SK-N-SH (cell line): ENCODE measurements at regions not wholly inside any gene's neighbourhood (a gene's known extent, or its start where the extent isn't known, plus 50 kb on each side); places are given as distances from the start of the nearest gene placed in this dataset.

Source experiments
- CTCF ChIA-PET: fragments of 300-600, 350-600 bp; formaldehyde crosslinking; extraction: SDS; loops from one replicate; lab custom pipeline; 2021; lab: Yijun Ruan, JAX
- POLR2A ChIA-PET: fragments of 350-600 bp; sonication (Branson Sonifier 250); formaldehyde crosslinking; extraction: SDS; loops from one replicate; lab custom pipeline; 2020; ENCODE audit warnings: antibody characterized with exemption, inconsistent platforms; lab: Yijun Ruan, JAX
- DNase-seq: peaks from one replicate; pipeline ENCODE4 v3.0.0; 2012
- H2AFZ ChIP-seq: fragments of 200-600 bp; sonication (generic); 2 replicates; pipeline ENCODE4 v1.8.1; 2016; ENCODE audit warnings: antibody characterized with exemption, mild to moderate bottlenecking, low read depth
- H3F3A ChIP-seq: fragments of 200-600 bp; sonication (generic); replicated peaks from 2 replicates; pipeline ENCODE3; 2016; ENCODE audit warnings: antibody characterized with exemption, mild to moderate bottlenecking; ENCODE audit not compliant: insufficient read depth
- H3K27ac ChIP-seq, 2 experiments: fragments of 200-500 bp in 1 of 2; fragments of 200-600 bp in 1 of 2; sonication (Bioruptor generic) in 1 of 2; sonication (generic), shearing (Covaris generic) in 1 of 2; 2 replicates each; pipeline versions ENCODE4 v1.5.1 to v1.6.1; 2014 to 2016; ENCODE audit warnings: low read depth in 2 of 2, inconsistent platforms in 1 of 2, low read length in 1 of 2, mild to moderate bottlenecking in 1 of 2, mixed read lengths in 1 of 2
- H3K27me3 ChIP-seq: fragments of 200-600 bp; sonication (generic), shearing (Covaris generic); 2 replicates; pipeline ENCODE4 v1.6.1; 2016; ENCODE audit warnings: mixed run types; ENCODE audit not compliant: insufficient read depth
- H3K36me3 ChIP-seq, 2 experiments: fragments of 200-500 bp in 1 of 2; fragments of 200-600 bp in 1 of 2; sonication (Bioruptor generic) in 1 of 2; sonication (generic) in 1 of 2; replicated peaks in 1 of 2; 2 replicates each; pipeline versions ENCODE3 to v1.5.1; 2014 to 2016; ENCODE audit warnings: low read length in 1 of 2, mild to moderate bottlenecking in 1 of 2; ENCODE audit not compliant: insufficient read depth in 2 of 2, control insufficient read depth in 1 of 2
- H3K4me1 ChIP-seq, 2 experiments: fragments of 200-500 bp in 1 of 2; fragments of 200-600 bp in 1 of 2; sonication (Bioruptor generic) in 1 of 2; sonication (generic), shearing (Covaris generic) in 1 of 2; 2 replicates each; pipeline versions ENCODE4 v1.5.1 to v1.6.1; 2014 to 2016; ENCODE audit warnings: low read depth in 1 of 2, low read length in 1 of 2, mixed run types in 1 of 2; ENCODE audit not compliant: insufficient read depth in 2 of 2, control insufficient read depth in 1 of 2
- H3K4me2 ChIP-seq: fragments of 200-600 bp; sonication (generic), shearing (Covaris generic); 2 replicates; pipeline ENCODE4 v1.6.1; 2017; ENCODE audit warnings: mixed run types
- H3K4me3 ChIP-seq, 2 experiments: fragments of 200-500 bp in 1 of 2; fragments of 200-600 bp in 1 of 2; sonication (Bioruptor generic) in 1 of 2; sonication (generic), shearing (Covaris generic) in 1 of 2; 2 replicates each; pipeline versions ENCODE4 v1.5.1 to v1.8.1; 2014 to 2016; ENCODE audit warnings: low read depth in 2 of 2, inconsistent platforms in 1 of 2, low read length in 1 of 2, mild to moderate bottlenecking in 1 of 2, mixed read lengths in 1 of 2, moderate library complexity in 1 of 2
- H3K79me2 ChIP-seq: fragments of 200-600 bp; sonication (generic); 2 replicates; pipeline ENCODE4 v1.8.1; 2017; ENCODE audit warnings: mild to moderate bottlenecking; ENCODE audit not compliant: insufficient read depth
- H3K9ac ChIP-seq: fragments of 200-600 bp; sonication (generic); 2 replicates; pipeline ENCODE4 v1.6.1; 2017; ENCODE audit warnings: mixed run types
- H3K9me2 ChIP-seq: fragments of 200-600 bp; sonication (generic); 2 replicates; pipeline ENCODE4 v1.6.1; 2017; ENCODE audit warnings: mixed run types
- H3K9me3 ChIP-seq: fragments of 200-600 bp; sonication (generic); 2 replicates; pipeline ENCODE4 v1.6.1; 2017; ENCODE audit warnings: mixed run types, mild to moderate bottlenecking, moderate library complexity
- H4K20me1 ChIP-seq: fragments of 200-600 bp; sonication (generic); 2 replicates; pipeline ENCODE4 v1.6.1; 2017; ENCODE audit warnings: mild to moderate bottlenecking, mixed run types; ENCODE audit not compliant: insufficient read depth
- CHD2 ChIP-seq: fragments of 150-350 bp; IDR thresholded peaks from 2 replicates; pipeline ENCODE4 v1.6.1; 2018; ENCODE audit warnings: low read length; ENCODE audit not compliant: partially characterized antibody
- CTCF ChIP-seq: fragments of 200-600 bp; sonication (generic); IDR thresholded peaks from 2 replicates; pipeline ENCODE4 v1.6.1; 2017; ENCODE audit warnings: antibody characterized with exemption, mild to moderate bottlenecking, moderate library complexity
- ELF1 ChIP-seq: IDR thresholded peaks from 2 replicates; pipeline ENCODE4 v1.4.0; 2012
- EP300 ChIP-seq, 2 experiments: IDR thresholded peaks; 2 replicates each; pipeline versions ENCODE4 v1.4.0 to v1.6.1; 2012; ENCODE audit warnings: borderline replicate concordance in 1 of 2, low read depth in 1 of 2, low read length in 1 of 2
- EZH2phosphoT487 ChIP-seq: fragments of 200-600 bp; sonication (generic); IDR thresholded peaks from 2 replicates; pipeline ENCODE4 v1.6.1; 2017; ENCODE audit warnings: low read depth, mixed run types, mild to moderate bottlenecking, antibody characterized with exemption, moderate library complexity, borderline replicate concordance
- FOSL2 ChIP-seq: IDR thresholded peaks from 2 replicates; pipeline ENCODE4 v1.4.0; 2012; ENCODE audit warnings: low read depth, mild to moderate bottlenecking, moderate library complexity, borderline replicate concordance
- FOXM1 ChIP-seq: IDR thresholded peaks from 2 replicates; pipeline ENCODE4 v1.4.0; 2012; ENCODE audit warnings: low read depth, mild to moderate bottlenecking
- GABPA ChIP-seq: IDR thresholded peaks from 2 replicates; pipeline ENCODE4 v1.4.0; 2012; ENCODE audit warnings: low read depth, mild to moderate bottlenecking
- JUND ChIP-seq: IDR thresholded peaks from 2 replicates; pipeline ENCODE4 v1.4.0; 2012
- MEF2A ChIP-seq: IDR thresholded peaks from 2 replicates; pipeline ENCODE4 v1.4.0; 2012; ENCODE audit warnings: low read depth, borderline replicate concordance
- MXI1 ChIP-seq: IDR thresholded peaks from 2 replicates; pipeline ENCODE4 v1.6.1; 2012; ENCODE audit warnings: mild to moderate bottlenecking, low read depth, low read length, improper control_type of control experiment
- NFIC ChIP-seq: IDR thresholded peaks from 2 replicates; pipeline ENCODE4 v1.4.0; 2012; ENCODE audit warnings: borderline replicate concordance
- NRF1 ChIP-seq: IDR thresholded peaks from 2 replicates; pipeline ENCODE4 v1.6.1; 2012; ENCODE audit warnings: low read depth, mild to moderate bottlenecking, low read length
- POLR2AphosphoS5 ChIP-seq: IDR thresholded peaks from 2 replicates; pipeline ENCODE4 v1.6.1; 2012; ENCODE audit warnings: low read depth, low read length
- RAD21 ChIP-seq: IDR thresholded peaks from 2 replicates; pipeline ENCODE4 v1.6.1; 2012; ENCODE audit warnings: mild to moderate bottlenecking, low read length
- REST ChIP-seq: IDR thresholded peaks from 2 replicates; pipeline ENCODE4 v1.6.1; 2012; ENCODE audit warnings: mild to moderate bottlenecking, low read depth, low read length, moderate library complexity
- RFX5 ChIP-seq: IDR thresholded peaks from 2 replicates; pipeline ENCODE4 v1.6.1; 2012; ENCODE audit warnings: mild to moderate bottlenecking, improper control_type of control experiment, low read length
- RXRA ChIP-seq: IDR thresholded peaks from 2 replicates; pipeline ENCODE4 v1.4.0; 2012; ENCODE audit warnings: low read depth, mild to moderate bottlenecking, borderline replicate concordance
- TEAD4 ChIP-seq: IDR thresholded peaks from 2 replicates; pipeline ENCODE4 v1.4.0; 2012; ENCODE audit warnings: mild to moderate bottlenecking, borderline replicate concordance; ENCODE audit not compliant: insufficient read depth
- WGBS: methylation state at CpG from one replicate; pipeline ENCODE4 v1.1.6; 2017; ENCODE audit warnings: low lambda C conversion rate; 5-methylcytosine and 5-hydroxymethylcytosine counted together
- TF ChIP-seq, protein P1 (sequence below): IDR thresholded peaks from 2 replicates; pipeline ENCODE4 v1.4.0; 2012; ENCODE audit warnings: low read depth, borderline replicate concordance
- TF ChIP-seq, protein P2 (sequence below): fragments of 150-350 bp; IDR thresholded peaks from 2 replicates; pipeline ENCODE4 v1.6.1; 2017; ENCODE audit warnings: antibody characterized with exemption, low read length, low read depth, borderline replicate concordance
- TF ChIP-seq, protein P3 (sequence below): fragments of 150-350 bp; IDR thresholded peaks from 2 replicates; pipeline ENCODE4 v1.6.1; 2016; ENCODE audit warnings: mild to moderate bottlenecking, low read depth, low read length
- TF ChIP-seq, protein P4 (sequence below): IDR thresholded peaks from 2 replicates; pipeline ENCODE4 v1.4.0; 2012; ENCODE audit warnings: low read depth
- TF ChIP-seq, protein P5 (sequence below): IDR thresholded peaks from 2 replicates; pipeline ENCODE4 v1.4.0; 2012; ENCODE audit warnings: low read depth, borderline replicate concordance

DNA sequence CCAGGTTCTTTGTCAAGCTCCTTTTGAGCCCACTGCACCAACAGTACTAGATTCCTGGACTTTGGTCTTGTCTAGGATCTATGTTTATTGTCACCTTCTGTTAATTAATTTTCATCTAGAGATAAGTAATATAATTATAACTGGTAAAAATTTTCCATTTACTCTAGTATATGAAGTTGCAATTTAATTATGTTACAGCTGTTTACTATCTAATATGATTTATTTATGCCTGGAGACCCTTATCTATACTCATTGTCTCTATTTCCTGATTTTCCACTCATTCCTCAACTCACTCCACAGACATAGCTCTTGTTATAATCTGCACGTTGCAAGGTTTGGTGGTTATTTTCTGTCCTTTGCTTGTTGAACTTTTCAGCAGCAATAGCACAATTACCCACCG, 63.2 kb upstream of the PHF14 start:
- Histone ChIP-seq H3K4me3 (no peak overlapping the region), H3K9me2 (no peaks in the 10 kb centered on the region), H3K36me3 (no peaks in the 10 kb centered on the region), H3K79me2 (no peaks in the 10 kb centered on the region), H3K9ac (no peak overlapping the region), H4K20me1 (no peaks in the 10 kb centered on the region), H2AFZ (no peak overlapping the region), H3K4me2 (no peak overlapping the region), H3F3A (no peaks in the 10 kb centered on the region), H3K9me3 (no peaks in the 10 kb centered on the region), H3K4me1 (no peaks in the 10 kb centered on the region; a peak in 1 of 4 replicates), H3K27ac (no peak overlapping the region), H3K27me3 (no peaks in the 10 kb centered on the region)
- WGBS = 15% methylated on average over 2 of the region's 2 CpGs
- ChIA-PET CTCF (interaction anchor here (1.0 to 1.5 kb wide), 3 partner anchors 8 to 302 kb away, joined by 3 to 6 read pairs (median 3); no protein-coding TSS in a partner anchor), POLR2A (no interaction called here)
- DNase-seq = peak; percentile 29
- TF ChIP-seq ELF1 (no peak), NRF1 (no peak), RAD21 (no peak), JUND (no peak), EP300 (IDR thresholded peaks at IDR 0.05; ENCODE audit: borderline replicate concordance in 1 of 2, low read depth in 1 of 2, low read length in 1 of 2) (0 out of 4 replicates have a peak, but pooled peaks of 1 of the 2 experiments have one; percentile 12), FOXM1 (no peak), GABPA (no peak), RXRA (no peak), MEF2A (no peak), MXI1 (no peak), FOSL2 (no peak), NFIC (no peak), CTCF (no peak), EZH2phosphoT487 (no peak), TEAD4 (0 out of 2 replicates have a peak, but pooled peaks have one; percentile 34), CHD2 (peak; percentile 33), RFX5 (no peak), POLR2AphosphoS5 (no peak), REST (no peak)
- TF ChIP-seq, protein P1, sequence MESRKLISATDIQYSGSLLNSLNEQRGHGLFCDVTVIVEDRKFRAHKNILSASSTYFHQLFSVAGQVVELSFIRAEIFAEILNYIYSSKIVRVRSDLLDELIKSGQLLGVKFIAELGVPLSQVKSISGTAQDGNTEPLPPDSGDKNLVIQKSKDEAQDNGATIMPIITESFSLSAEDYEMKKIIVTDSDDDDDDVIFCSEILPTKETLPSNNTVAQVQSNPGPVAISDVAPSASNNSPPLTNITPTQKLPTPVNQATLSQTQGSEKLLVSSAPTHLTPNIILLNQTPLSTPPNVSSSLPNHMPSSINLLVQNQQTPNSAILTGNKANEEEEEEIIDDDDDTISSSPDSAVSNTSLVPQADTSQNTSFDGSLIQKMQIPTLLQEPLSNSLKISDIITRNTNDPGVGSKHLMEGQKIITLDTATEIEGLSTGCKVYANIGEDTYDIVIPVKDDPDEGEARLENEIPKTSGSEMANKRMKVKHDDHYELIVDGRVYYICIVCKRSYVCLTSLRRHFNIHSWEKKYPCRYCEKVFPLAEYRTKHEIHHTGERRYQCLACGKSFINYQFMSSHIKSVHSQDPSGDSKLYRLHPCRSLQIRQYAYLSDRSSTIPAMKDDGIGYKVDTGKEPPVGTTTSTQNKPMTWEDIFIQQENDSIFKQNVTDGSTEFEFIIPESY = no peak
- TF ChIP-seq, protein P2, sequence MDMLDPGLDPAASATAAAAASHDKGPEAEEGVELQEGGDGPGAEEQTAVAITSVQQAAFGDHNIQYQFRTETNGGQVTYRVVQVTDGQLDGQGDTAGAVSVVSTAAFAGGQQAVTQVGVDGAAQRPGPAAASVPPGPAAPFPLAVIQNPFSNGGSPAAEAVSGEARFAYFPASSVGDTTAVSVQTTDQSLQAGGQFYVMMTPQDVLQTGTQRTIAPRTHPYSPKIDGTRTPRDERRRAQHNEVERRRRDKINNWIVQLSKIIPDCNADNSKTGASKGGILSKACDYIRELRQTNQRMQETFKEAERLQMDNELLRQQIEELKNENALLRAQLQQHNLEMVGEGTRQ = no peak
- TF ChIP-seq, protein P3, sequence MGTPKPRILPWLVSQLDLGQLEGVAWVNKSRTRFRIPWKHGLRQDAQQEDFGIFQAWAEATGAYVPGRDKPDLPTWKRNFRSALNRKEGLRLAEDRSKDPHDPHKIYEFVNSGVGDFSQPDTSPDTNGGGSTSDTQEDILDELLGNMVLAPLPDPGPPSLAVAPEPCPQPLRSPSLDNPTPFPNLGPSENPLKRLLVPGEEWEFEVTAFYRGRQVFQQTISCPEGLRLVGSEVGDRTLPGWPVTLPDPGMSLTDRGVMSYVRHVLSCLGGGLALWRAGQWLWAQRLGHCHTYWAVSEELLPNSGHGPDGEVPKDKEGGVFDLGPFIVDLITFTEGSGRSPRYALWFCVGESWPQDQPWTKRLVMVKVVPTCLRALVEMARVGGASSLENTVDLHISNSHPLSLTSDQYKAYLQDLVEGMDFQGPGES = no peak
- TF ChIP-seq, protein P4, sequence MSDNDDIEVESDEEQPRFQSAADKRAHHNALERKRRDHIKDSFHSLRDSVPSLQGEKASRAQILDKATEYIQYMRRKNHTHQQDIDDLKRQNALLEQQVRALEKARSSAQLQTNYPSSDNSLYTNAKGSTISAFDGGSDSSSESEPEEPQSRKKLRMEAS = no peak
- TF ChIP-seq, protein P5, sequence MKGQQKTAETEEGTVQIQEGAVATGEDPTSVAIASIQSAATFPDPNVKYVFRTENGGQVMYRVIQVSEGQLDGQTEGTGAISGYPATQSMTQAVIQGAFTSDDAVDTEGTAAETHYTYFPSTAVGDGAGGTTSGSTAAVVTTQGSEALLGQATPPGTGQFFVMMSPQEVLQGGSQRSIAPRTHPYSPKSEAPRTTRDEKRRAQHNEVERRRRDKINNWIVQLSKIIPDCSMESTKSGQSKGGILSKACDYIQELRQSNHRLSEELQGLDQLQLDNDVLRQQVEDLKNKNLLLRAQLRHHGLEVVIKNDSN = no peak
